ENCODE measurements at regions not wholly inside any gene's neighbourhood (a gene's known extent, or its start where the extent isn't known, plus 50 kb on each side); places are given as distances from the start of the nearest gene placed in this dataset.
A peak's percentile ranks its signal among the peaks of the same experiment; 100 is the strongest.

GRCh38 chr12:114967151-114967550 lies 283.2 kb upstream of the TBX3 start:
- H4K20me1 ChIP-seq (ENCODE audit: control insufficient read depth, extremely low read depth, insufficient read depth, low read length): no peaks in the 10 kb centered on the region
- no peak overlapping the region for H3K4me3 ChIP-seq (replicated peaks in 1 of 4; ENCODE audit: control extremely low read depth in 1 of 4, insufficient read depth in 1 of 4, low read depth in 3 of 4, low read length in 4 of 4)
- no peak overlapping the region for H3K4me2 ChIP-seq (ENCODE audit: extremely low read depth, insufficient read depth, low read length)
- H3K36me3 ChIP-seq (ENCODE audit: control insufficient read depth, insufficient read depth, low read length): no peaks in the 10 kb centered on the region
- no peaks in the 10 kb centered on the region for H3K27me3 ChIP-seq (ENCODE audit: control insufficient read depth, insufficient read depth, low read length)
- no peak overlapping the region for H3K9ac ChIP-seq (ENCODE audit: insufficient read depth, low read length)
- no peak overlapping the region for H2AFZ ChIP-seq (ENCODE audit: low read length)
- H3K79me2 ChIP-seq (ENCODE audit: control insufficient read depth, insufficient read depth, low read length): no peaks in the 10 kb centered on the region
- H3K27ac ChIP-seq (ENCODE audit: insufficient read depth, low read length): no peak overlapping the region
- peak in 1 of 2 donors; percentile 35 for DNase-seq (ENCODE audit: low read depth in 2 of 2)
- H3K9me3 ChIP-seq (ENCODE audit: control insufficient read depth, insufficient read depth, low read depth, low read length): no peaks in the 10 kb centered on the region
- H3K4me1 ChIP-seq (ENCODE audit: control insufficient read depth, extremely low read depth, insufficient read depth, low read length): peaks cover 2% of the 10 kb centered on the region
- no peak for TF ChIP-seq EZH2 (IDR thresholded peaks at IDR 0.05; ENCODE audit: low read length, missing control alignments)
- TF ChIP-seq CTCF (conservative IDR thresholded peaks at IDR 0.05 in 1 of 2, IDR thresholded peaks at IDR 0.05 in 1 of 2; ENCODE audit: low read depth in 1 of 2, low read length in 2 of 2): no peak

- no peaks in the 10 kb centered on the region for H4K20me1 ChIP-seq (ENCODE audit: control insufficient read depth, extremely low read depth, insufficient read depth, low read length)
- H3K9me3 ChIP-seq (ENCODE audit: control insufficient read depth, insufficient read depth, low read depth, low read length): no peaks in the 10 kb centered on the region
- no peak for TF ChIP-seq EZH2 (IDR thresholded peaks at IDR 0.05; ENCODE audit: low read length, missing control alignments)
- no peak for TF ChIP-seq CTCF (conservative IDR thresholded peaks at IDR 0.05 in 1 of 2, IDR thresholded peaks at IDR 0.05 in 1 of 2; ENCODE audit: low read depth in 1 of 2, low read length in 2 of 2)
- no peak overlapping the region for H3K27ac ChIP-seq (ENCODE audit: insufficient read depth, low read length)
- no peaks in the 10 kb centered on the region for H3K27me3 ChIP-seq (ENCODE audit: control insufficient read depth, insufficient read depth, low read length)
- no peak overlapping the region for H3K4me2 ChIP-seq (ENCODE audit: extremely low read depth, insufficient read depth, low read length)
- no peaks in the 10 kb centered on the region for H3K36me3 ChIP-seq (ENCODE audit: control insufficient read depth, insufficient read depth, low read length)
- no peaks in the 10 kb centered on the region for H3K79me2 ChIP-seq (ENCODE audit: control insufficient read depth, insufficient read depth, low read length)
- peaks cover 2% of the 10 kb centered on the region for H3K4me1 ChIP-seq (ENCODE audit: control insufficient read depth, extremely low read depth, insufficient read depth, low read length)
- no peak overlapping the region for H3K9ac ChIP-seq (ENCODE audit: insufficient read depth, low read length)
- no peak overlapping the region for H3K4me3 ChIP-seq (replicated peaks in 1 of 4; ENCODE audit: control extremely low read depth in 1 of 4, insufficient read depth in 1 of 4, low read depth in 3 of 4, low read length in 4 of 4)
- H2AFZ ChIP-seq (ENCODE audit: low read length): no peak overlapping the region
- DNase-seq (ENCODE audit: low read depth in 2 of 2): no peak
These were observed 280.9 kb upstream of the TBX3 start for GRCh38 chr12:114964841-114965240.

- Histone ChIP-seq H3K9ac (ENCODE audit: insufficient read depth, low read length) (no peak overlapping the region), H3K4me3 (replicated peaks in 1 of 4; ENCODE audit: control extremely low read depth in 1 of 4, insufficient read depth in 1 of 4, low read depth in 3 of 4, low read length in 4 of 4) (no peak overlapping the region), H3K79me2 (ENCODE audit: control insufficient read depth, insufficient read depth, low read length) (no peaks in the 10 kb centered on the region), H3K36me3 (ENCODE audit: control insufficient read depth, insufficient read depth, low read length) (no peaks in the 10 kb centered on the region), H3K9me3 (ENCODE audit: control insufficient read depth, insufficient read depth, low read depth, low read length) (no peaks in the 10 kb centered on the region), H2AFZ (ENCODE audit: low read length) (no peak overlapping the region), H3K27me3 (ENCODE audit: control insufficient read depth, insufficient read depth, low read length) (no peaks in the 10 kb centered on the region), H3K4me2 (ENCODE audit: extremely low read depth, insufficient read depth, low read length) (no peak overlapping the region), H4K20me1 (ENCODE audit: control insufficient read depth, extremely low read depth, insufficient read depth, low read length) (no peaks in the 10 kb centered on the region), H3K27ac (ENCODE audit: insufficient read depth, low read length) (no peak overlapping the region), H3K4me1 (ENCODE audit: control insufficient read depth, extremely low read depth, insufficient read depth, low read length) (no peaks in the 10 kb centered on the region)
- peak in 1 of 2 donors; percentile 18 for DNase-seq (ENCODE audit: low read depth in 2 of 2)
- TF ChIP-seq CTCF (conservative IDR thresholded peaks at IDR 0.05 in 1 of 2, IDR thresholded peaks at IDR 0.05 in 1 of 2; ENCODE audit: low read depth in 1 of 2, low read length in 2 of 2) (no peak), EZH2 (IDR thresholded peaks at IDR 0.05; ENCODE audit: low read length, missing control alignments) (no peak)
These were observed 279.9 kb upstream of the TBX3 start for GRCh38 chr12:114963846-114964245.

All from fibroblast of lung (primary cell).